ENCODE measurements at regions not wholly inside any gene's neighbourhood (a gene's known extent, or its start where the extent isn't known, plus 50 kb on each side); places are given as distances from the start of the nearest gene placed in this dataset.
"Not testable (repeated sequence)": the region's sequence is repeated elsewhere in the genome, so short reads cannot be mapped to it uniquely, and the experiment has no call there.

- H3K4me1 Mint-ChIP-seq, result not testable (repeated sequence)
Measured at GRCh38 chr1:188037572-188037971, 1208.8 kb downstream of the PLA2G4A start.

GRCh38 chr1:188043536-188044245 lies 1214.9 kb downstream of the PLA2G4A start:
- Histone ChIP-seq H3K4me3 (no peak overlapping the region), H3K36me3 (ENCODE audit: insufficient read depth) (no peaks in the 10 kb centered on the region), H3K4me2 (no peak overlapping the region), H3K9me2 (ENCODE audit: insufficient read depth) (no peaks in the 10 kb centered on the region), H3K27ac (ENCODE audit: low read depth) (no peak overlapping the region), H3F3A (replicated peaks; ENCODE audit: low read depth) (no peaks in the 10 kb centered on the region), H2AFZ (no peak overlapping the region), H4K20me1 (replicated peaks; ENCODE audit: insufficient read depth) (no peaks in the 10 kb centered on the region), H3K79me2 (replicated peaks; ENCODE audit: insufficient read depth) (no peaks in the 10 kb centered on the region), H3K27me3 (ENCODE audit: insufficient read depth) (no peaks in the 10 kb centered on the region), H3K4me1 (ENCODE audit: insufficient read depth) (peaks cover 7% of the 10 kb centered on the region; the same call in 1 of the 2 replicates)
- ATAC-seq (no peak), DNase-seq (ENCODE audit: low spot score) (peak; percentile 0)
- peaks cover 2% of the 10 kb centered on the region for H3K27me3 Mint-ChIP-seq (ENCODE audit: insufficient read depth, low read depth, poor library complexity)
- H3K4me1 Mint-ChIP-seq, result peaks cover 11% of the 10 kb centered on the region
- peaks cover 7% of the 10 kb centered on the region for H3K9me3 Mint-ChIP-seq
- 0 out of 2 replicates have a peak overlapping the region, but pooled peaks have one; percentile 6 for H3K27ac Mint-ChIP-seq
- H3K4me3 Mint-ChIP-seq, result no peak overlapping the region
- H3K36me3 Mint-ChIP-seq (ENCODE audit: low read depth), result peaks cover 3% of the 10 kb centered on the region; the same call in 1 of the 3 replicates
- TF ChIP-seq STAT1 (IDR thresholded peaks at IDR 0.05; ENCODE audit: unreplicated experiment) (no peak), EZH2 (IDR thresholded peaks at IDR 0.05; ENCODE audit: low read depth, unreplicated experiment) (no peak), CTCF (conservative IDR thresholded peaks at IDR 0.05; ENCODE audit: low read depth in 2 of 2) (no peak), POLR2AphosphoS5 (IDR thresholded peaks at IDR 0.05; ENCODE audit: low read depth) (no peak), NANOG (IDR thresholded peaks at IDR 0.05; ENCODE audit: borderline replicate concordance) (no peak), ZNF331 (CRISPR knock-in tag; IDR thresholded peaks at IDR 0.05; ENCODE audit: low read depth) (no peak), JUNB (IDR thresholded peaks at IDR 0.05; ENCODE audit: unreplicated experiment) (no peak), CREB1 (CRISPR knock-in tag; IDR thresholded peaks at IDR 0.05; ENCODE audit: low read depth) (no peak)
- TF ChIP-seq, protein P1, sequence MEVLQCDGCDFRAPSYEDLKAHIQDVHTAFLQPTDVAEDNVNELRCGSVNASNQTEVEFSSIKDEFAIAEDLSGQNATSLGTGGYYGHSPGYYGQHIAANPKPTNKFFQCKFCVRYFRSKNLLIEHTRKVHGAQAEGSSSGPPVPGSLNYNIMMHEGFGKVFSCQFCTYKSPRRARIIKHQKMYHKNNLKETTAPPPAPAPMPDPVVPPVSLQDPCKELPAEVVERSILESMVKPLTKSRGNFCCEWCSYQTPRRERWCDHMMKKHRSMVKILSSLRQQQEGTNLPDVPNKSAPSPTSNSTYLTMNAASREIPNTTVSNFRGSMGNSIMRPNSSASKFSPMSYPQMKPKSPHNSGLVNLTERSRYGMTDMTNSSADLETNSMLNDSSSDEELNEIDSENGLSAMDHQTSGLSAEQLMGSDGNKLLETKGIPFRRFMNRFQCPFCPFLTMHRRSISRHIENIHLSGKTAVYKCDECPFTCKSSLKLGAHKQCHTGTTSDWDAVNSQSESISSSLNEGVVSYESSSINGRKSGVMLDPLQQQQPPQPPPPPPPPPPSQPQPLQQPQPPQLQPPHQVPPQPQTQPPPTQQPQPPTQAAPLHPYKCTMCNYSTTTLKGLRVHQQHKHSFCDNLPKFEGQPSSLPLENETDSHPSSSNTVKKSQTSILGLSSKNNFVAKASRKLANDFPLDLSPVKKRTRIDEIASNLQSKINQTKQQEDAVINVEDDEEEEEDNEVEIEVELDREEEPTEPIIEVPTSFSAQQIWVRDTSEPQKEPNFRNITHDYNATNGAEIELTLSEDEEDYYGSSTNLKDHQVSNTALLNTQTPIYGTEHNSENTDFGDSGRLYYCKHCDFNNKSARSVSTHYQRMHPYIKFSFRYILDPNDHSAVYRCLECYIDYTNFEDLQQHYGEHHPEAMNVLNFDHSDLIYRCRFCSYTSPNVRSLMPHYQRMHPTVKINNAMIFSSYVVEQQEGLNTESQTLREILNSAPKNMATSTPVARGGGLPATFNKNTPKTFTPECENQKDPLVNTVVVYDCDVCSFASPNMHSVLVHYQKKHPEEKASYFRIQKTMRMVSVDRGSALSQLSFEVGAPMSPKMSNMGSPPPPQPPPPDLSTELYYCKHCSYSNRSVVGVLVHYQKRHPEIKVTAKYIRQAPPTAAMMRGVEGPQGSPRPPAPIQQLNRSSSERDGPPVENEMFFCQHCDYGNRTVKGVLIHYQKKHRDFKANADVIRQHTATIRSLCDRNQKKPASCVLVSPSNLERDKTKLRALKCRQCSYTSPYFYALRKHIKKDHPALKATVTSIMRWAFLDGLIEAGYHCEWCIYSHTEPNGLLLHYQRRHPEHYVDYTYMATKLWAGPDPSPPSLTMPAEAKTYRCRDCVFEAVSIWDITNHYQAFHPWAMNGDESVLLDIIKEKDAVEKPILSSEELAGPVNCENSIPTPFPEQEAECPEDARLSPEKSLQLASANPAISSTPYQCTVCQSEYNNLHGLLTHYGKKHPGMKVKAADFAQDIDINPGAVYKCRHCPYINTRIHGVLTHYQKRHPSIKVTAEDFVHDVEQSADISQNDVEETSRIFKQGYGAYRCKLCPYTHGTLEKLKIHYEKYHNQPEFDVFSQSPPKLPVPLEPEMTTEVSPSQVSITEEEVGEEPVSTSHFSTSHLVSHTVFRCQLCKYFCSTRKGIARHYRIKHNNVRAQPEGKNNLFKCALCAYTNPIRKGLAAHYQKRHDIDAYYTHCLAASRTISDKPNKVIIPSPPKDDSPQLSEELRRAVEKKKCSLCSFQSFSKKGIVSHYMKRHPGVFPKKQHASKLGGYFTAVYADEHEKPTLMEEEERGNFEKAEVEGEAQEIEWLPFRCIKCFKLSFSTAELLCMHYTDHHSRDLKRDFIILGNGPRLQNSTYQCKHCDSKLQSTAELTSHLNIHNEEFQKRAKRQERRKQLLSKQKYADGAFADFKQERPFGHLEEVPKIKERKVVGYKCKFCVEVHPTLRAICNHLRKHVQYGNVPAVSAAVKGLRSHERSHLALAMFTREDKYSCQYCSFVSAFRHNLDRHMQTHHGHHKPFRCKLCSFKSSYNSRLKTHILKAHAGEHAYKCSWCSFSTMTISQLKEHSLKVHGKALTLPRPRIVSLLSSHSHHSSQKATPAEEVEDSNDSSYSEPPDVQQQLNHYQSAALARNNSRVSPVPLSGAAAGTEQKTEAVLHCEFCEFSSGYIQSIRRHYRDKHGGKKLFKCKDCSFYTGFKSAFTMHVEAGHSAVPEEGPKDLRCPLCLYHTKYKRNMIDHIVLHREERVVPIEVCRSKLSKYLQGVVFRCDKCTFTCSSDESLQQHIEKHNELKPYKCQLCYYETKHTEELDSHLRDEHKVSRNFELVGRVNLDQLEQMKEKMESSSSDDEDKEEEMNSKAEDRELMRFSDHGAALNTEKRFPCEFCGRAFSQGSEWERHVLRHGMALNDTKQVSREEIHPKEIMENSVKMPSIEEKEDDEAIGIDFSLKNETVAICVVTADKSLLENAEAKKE (CRISPR knock-in tag; IDR thresholded peaks at IDR 0.05), result no peak
- TF ChIP-seq, protein P2, sequence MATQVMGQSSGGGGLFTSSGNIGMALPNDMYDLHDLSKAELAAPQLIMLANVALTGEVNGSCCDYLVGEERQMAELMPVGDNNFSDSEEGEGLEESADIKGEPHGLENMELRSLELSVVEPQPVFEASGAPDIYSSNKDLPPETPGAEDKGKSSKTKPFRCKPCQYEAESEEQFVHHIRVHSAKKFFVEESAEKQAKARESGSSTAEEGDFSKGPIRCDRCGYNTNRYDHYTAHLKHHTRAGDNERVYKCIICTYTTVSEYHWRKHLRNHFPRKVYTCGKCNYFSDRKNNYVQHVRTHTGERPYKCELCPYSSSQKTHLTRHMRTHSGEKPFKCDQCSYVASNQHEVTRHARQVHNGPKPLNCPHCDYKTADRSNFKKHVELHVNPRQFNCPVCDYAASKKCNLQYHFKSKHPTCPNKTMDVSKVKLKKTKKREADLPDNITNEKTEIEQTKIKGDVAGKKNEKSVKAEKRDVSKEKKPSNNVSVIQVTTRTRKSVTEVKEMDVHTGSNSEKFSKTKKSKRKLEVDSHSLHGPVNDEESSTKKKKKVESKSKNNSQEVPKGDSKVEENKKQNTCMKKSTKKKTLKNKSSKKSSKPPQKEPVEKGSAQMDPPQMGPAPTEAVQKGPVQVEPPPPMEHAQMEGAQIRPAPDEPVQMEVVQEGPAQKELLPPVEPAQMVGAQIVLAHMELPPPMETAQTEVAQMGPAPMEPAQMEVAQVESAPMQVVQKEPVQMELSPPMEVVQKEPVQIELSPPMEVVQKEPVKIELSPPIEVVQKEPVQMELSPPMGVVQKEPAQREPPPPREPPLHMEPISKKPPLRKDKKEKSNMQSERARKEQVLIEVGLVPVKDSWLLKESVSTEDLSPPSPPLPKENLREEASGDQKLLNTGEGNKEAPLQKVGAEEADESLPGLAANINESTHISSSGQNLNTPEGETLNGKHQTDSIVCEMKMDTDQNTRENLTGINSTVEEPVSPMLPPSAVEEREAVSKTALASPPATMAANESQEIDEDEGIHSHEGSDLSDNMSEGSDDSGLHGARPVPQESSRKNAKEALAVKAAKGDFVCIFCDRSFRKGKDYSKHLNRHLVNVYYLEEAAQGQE (IDR thresholded peaks at IDR 0.05; ENCODE audit: unreplicated experiment), result no peak

More at GRCh38 chr1:188037572-188037971, 1208.8 kb downstream of the PLA2G4A start:
- not testable (repeated sequence) for H3K79me2 ChIP-seq (replicated peaks; ENCODE audit: insufficient read depth); H3K4me3 ChIP-seq; H3K9me2 ChIP-seq (ENCODE audit: insufficient read depth); H3K4me1 ChIP-seq (ENCODE audit: insufficient read depth); H4K20me1 ChIP-seq (replicated peaks; ENCODE audit: insufficient read depth); H3K4me3 Mint-ChIP-seq; H3K27ac Mint-ChIP-seq; H3K36me3 ChIP-seq (ENCODE audit: insufficient read depth); ATAC-seq; H3K27me3 ChIP-seq (ENCODE audit: insufficient read depth); H3K27ac ChIP-seq (ENCODE audit: low read depth); H3F3A ChIP-seq (replicated peaks; ENCODE audit: low read depth); DNase-seq (ENCODE audit: low spot score); H2AFZ ChIP-seq; H3K27me3 Mint-ChIP-seq (ENCODE audit: insufficient read depth, low read depth, poor library complexity); H3K4me2 ChIP-seq
- Mint-ChIP-seq H3K9me3 (peaks cover 29% of the 10 kb centered on the region), H3K36me3 (ENCODE audit: low read depth) (peaks cover 19% of the 10 kb centered on the region)

Measured in GM23338 (cell line).